SK-N-SH treated with all-trans-retinoic acid at 6 μM for 48 hours (cell line): ENCODE measurements at regions not wholly inside any gene's neighbourhood (a gene's known extent, or its start where the extent isn't known, plus 50 kb on each side); places are given as distances from the start of the nearest gene placed in this dataset.

Source experiments
- ATAC-seq: fragments of 200-7000 bp; cut with Tn5 transposase; 3 replicates; pipeline ENCODE4 v1.9.1; 2020; ENCODE audit warnings: mild to moderate bottlenecking, moderate library complexity
- ARNTL ChIP-seq: fragments of 450-650 bp; formaldehyde crosslinking; IDR thresholded peaks from 2 replicates; pipeline ENCODE4 v1.5.0; 2020; ENCODE audit warnings: low read depth, mild to moderate bottlenecking, moderate library complexity, borderline replicate concordance
- BACH2 ChIP-seq: fragments of 250-450 bp; sonication (Bioruptor Pico); IDR thresholded peaks from 2 replicates; pipeline ENCODE4 v1.9.0; 2021; ENCODE audit warnings: mild to moderate bottlenecking, borderline replicate concordance
- CREB5 ChIP-seq: fragments of 250-450 bp; sonication (Bioruptor Pico); IDR thresholded peaks from 2 replicates; pipeline ENCODE4 v1.5.1; 2020; ENCODE audit warnings: low read depth, mild to moderate bottlenecking, moderate library complexity
- CSDC2 ChIP-seq: fragments of 250-450 bp; sonication (Bioruptor Pico); IDR thresholded peaks from 2 replicates; pipeline ENCODE4 v1.5.0; 2020; ENCODE audit warnings: mild to moderate bottlenecking, moderate library complexity
- CSRNP3 ChIP-seq: fragments of 250-450 bp; sonication (Bioruptor Pico); IDR thresholded peaks from 2 replicates; pipeline ENCODE4 v1.5.1; 2021; ENCODE audit warnings: mild to moderate bottlenecking, moderate library complexity
- ESRRG ChIP-seq: fragments of 250-450 bp; sonication (Bioruptor Pico); IDR thresholded peaks from 2 replicates; pipeline ENCODE4 v1.6.1; 2021; ENCODE audit warnings: mild to moderate bottlenecking
- ISL1 ChIP-seq: fragments of 250-450 bp; sonication (Bioruptor Pico); IDR thresholded peaks from 2 replicates; pipeline ENCODE4 v2.1.2; 2022; ENCODE audit warnings: mild to moderate bottlenecking, moderate library complexity
- OSR1 ChIP-seq: fragments of 250-450 bp; sonication (Bioruptor Pico); IDR thresholded peaks from 2 replicates; pipeline ENCODE4 v1.8.0; 2022; ENCODE audit warnings: moderate library complexity, mild to moderate bottlenecking, inconsistent platforms
- PATZ1 ChIP-seq: fragments of 250-450 bp; sonication (Bioruptor Pico); IDR thresholded peaks from 2 replicates; pipeline ENCODE4 v1.8.0; 2020; ENCODE audit warnings: mild to moderate bottlenecking, moderate library complexity, borderline replicate concordance
- POU6F1 ChIP-seq: fragments of 250-450 bp; sonication (Bioruptor Pico); IDR thresholded peaks from 2 replicates; pipeline ENCODE4 v1.8.0; 2021; ENCODE audit warnings: low read depth, mild to moderate bottlenecking, moderate library complexity, borderline replicate concordance
- RARB ChIP-seq: fragments of 250-450 bp; sonication (Bioruptor Pico); IDR thresholded peaks from 2 replicates; pipeline ENCODE4 v1.8.0; 2021; ENCODE audit warnings: mild to moderate bottlenecking, moderate library complexity
- SNAI2 ChIP-seq: fragments of 250-450 bp; sonication (Bioruptor Pico); IDR thresholded peaks from 2 replicates; pipeline ENCODE4 v1.5.0; 2020; ENCODE audit warnings: mild to moderate bottlenecking, moderate library complexity
- TCF4 ChIP-seq: fragments of 250-450 bp; sonication (Bioruptor Pico); IDR thresholded peaks from 2 replicates; pipeline ENCODE4 v1.8.0; 2021; ENCODE audit warnings: mild to moderate bottlenecking, moderate library complexity, borderline replicate concordance
- TOX ChIP-seq: fragments of 250-450 bp; sonication (Bioruptor Pico); IDR thresholded peaks from 2 replicates; pipeline ENCODE4 v1.8.0; 2021; ENCODE audit warnings: mild to moderate bottlenecking, moderate library complexity, borderline replicate concordance
- TSHZ2 ChIP-seq: fragments of 250-450 bp; sonication (Bioruptor Pico); IDR thresholded peaks from 2 replicates; pipeline ENCODE4 v1.5.0; 2020; ENCODE audit warnings: mild to moderate bottlenecking, moderate library complexity
- ZC3H10 ChIP-seq: fragments of 250-450 bp; sonication (Bioruptor Pico); IDR thresholded peaks from 2 replicates; pipeline ENCODE4 v1.5.1; 2021; ENCODE audit warnings: mild to moderate bottlenecking, moderate library complexity
- ZFP3 ChIP-seq: fragments of 250-450 bp; sonication (Bioruptor Pico); IDR thresholded peaks from 2 replicates; pipeline ENCODE4 v1.5.0; 2020; ENCODE audit warnings: mild to moderate bottlenecking, moderate library complexity
- ZFP30 ChIP-seq: fragments of 450-650 bp; formaldehyde crosslinking; IDR thresholded peaks from 2 replicates; pipeline ENCODE4 v1.5.0; 2022; ENCODE audit warnings: mild to moderate bottlenecking, moderate library complexity
- ZNF565 ChIP-seq: fragments of 450-650 bp; formaldehyde crosslinking; conservative IDR thresholded peaks from 2 replicates; pipeline ENCODE4 v1.5.0; 2020; ENCODE audit warnings: low read depth, mild to moderate bottlenecking, moderate library complexity
- ZNF70 ChIP-seq: fragments of 450-650 bp; formaldehyde crosslinking; IDR thresholded peaks from 2 replicates; pipeline ENCODE4 v1.5.0; 2020; ENCODE audit warnings: mild to moderate bottlenecking, moderate library complexity
- ZNF8 ChIP-seq: fragments of 450-650 bp; formaldehyde crosslinking; IDR thresholded peaks from 2 replicates; pipeline ENCODE4 v1.5.0; 2020; ENCODE audit warnings: mild to moderate bottlenecking, moderate library complexity

- TF ChIP-seq PATZ1 (CRISPR knock-in tag) (no peak), OSR1 (CRISPR knock-in tag) (no peak), POU6F1 (CRISPR knock-in tag) (no peak), ZNF565 (CRISPR knock-in tag) (no peak), ZFP3 (CRISPR knock-in tag) (no peak), ZNF70 (no peak), TCF4 (CRISPR knock-in tag) (no peak), SNAI2 (no peak), CREB5 (no peak)
- ATAC-seq = no peak
Observed at GRCh38 chr9:7375013-7375511, 424.5 kb downstream of the DMAC1 start.

GRCh38 chr9:7370988-7371387 lies 428.6 kb downstream of the DMAC1 start:
- ATAC-seq = no peak
- no peak for TF ChIP-seq ESRRG
- no peak for TF ChIP-seq BACH2 (CRISPR knock-in tag)
- TF ChIP-seq CREB5 = no peak
- TF ChIP-seq ZNF8 (CRISPR knock-in tag) = no peak
- no peak for TF ChIP-seq CSDC2 (CRISPR knock-in tag)
- no peak for TF ChIP-seq ZFP3 (CRISPR knock-in tag)
- no peak for TF ChIP-seq POU6F1 (CRISPR knock-in tag)
- no peak for TF ChIP-seq OSR1 (CRISPR knock-in tag)
- no peak for TF ChIP-seq ZNF70
- TF ChIP-seq TSHZ2 = no peak
- TF ChIP-seq TOX (CRISPR knock-in tag) = no peak
- no peak for TF ChIP-seq ZC3H10 (CRISPR knock-in tag)
- TF ChIP-seq RARB (CRISPR knock-in tag) = no peak
- no peak for TF ChIP-seq ARNTL (CRISPR knock-in tag)

GRCh38 chr9:7370381-7370780 lies 429.2 kb downstream of the DMAC1 start:
- ATAC-seq = no peak
- TF ChIP-seq CSRNP3 (CRISPR knock-in tag) = no peak
- TF ChIP-seq ZFP3 (CRISPR knock-in tag) = no peak
- no peak for TF ChIP-seq TSHZ2
- no peak for TF ChIP-seq SNAI2
- no peak for TF ChIP-seq ISL1 (CRISPR knock-in tag)
- no peak for TF ChIP-seq ZC3H10 (CRISPR knock-in tag)
- TF ChIP-seq ESRRG = no peak
- no peak for TF ChIP-seq ZFP30 (CRISPR knock-in tag)
- no peak for TF ChIP-seq OSR1 (CRISPR knock-in tag)
- no peak for TF ChIP-seq CREB5
- TF ChIP-seq TOX (CRISPR knock-in tag) = no peak
